PFSK-1 (cell line): ENCODE measurements at regions not wholly inside any gene's neighbourhood (a gene's known extent, or its start where the extent isn't known, plus 50 kb on each side); places are given as distances from the start of the nearest gene placed in this dataset.

Experiments
- POLR2AphosphoS5 ChIP-seq: IDR thresholded peaks from 2 replicates; pipeline ENCODE4 v1.6.1; 2012; ENCODE audit warnings: low read depth, mild to moderate bottlenecking, control low read depth, low read length, moderate library complexity
- REST ChIP-seq, 2 experiments: IDR thresholded peaks; 2 replicates each; pipeline versions ENCODE4 v1.6.1 to v1.8.0; 2011 to 2012; ENCODE audit warnings: low read depth in 2 of 2, low read length in 2 of 2, control low read depth in 1 of 2, inconsistent platforms in 1 of 2, mild to moderate bottlenecking in 1 of 2, moderate library complexity in 1 of 2; ENCODE audit not compliant: insufficient read depth in 1 of 2
- TAF1 ChIP-seq: IDR thresholded peaks from 2 replicates; pipeline ENCODE4 v1.6.1; 2012; ENCODE audit warnings: low read length, control low read depth, borderline replicate concordance; ENCODE audit not compliant: insufficient read depth

- TF ChIP-seq REST (IDR thresholded peaks at IDR 0.05; ENCODE audit: insufficient read depth in 1 of 2, low read depth in 2 of 2, low read length in 2 of 2) = no peak
- no peak for TF ChIP-seq TAF1
- TF ChIP-seq POLR2AphosphoS5 = no peak
These were observed 61.6 kb downstream of the DIPK2A start for GRCh38 chr3:144033240-144033589.
